ENCODE measurements at regions not wholly inside any gene's neighbourhood (a gene's known extent, or its start where the extent isn't known, plus 50 kb on each side); places are given as distances from the start of the nearest gene placed in this dataset.

DNA sequence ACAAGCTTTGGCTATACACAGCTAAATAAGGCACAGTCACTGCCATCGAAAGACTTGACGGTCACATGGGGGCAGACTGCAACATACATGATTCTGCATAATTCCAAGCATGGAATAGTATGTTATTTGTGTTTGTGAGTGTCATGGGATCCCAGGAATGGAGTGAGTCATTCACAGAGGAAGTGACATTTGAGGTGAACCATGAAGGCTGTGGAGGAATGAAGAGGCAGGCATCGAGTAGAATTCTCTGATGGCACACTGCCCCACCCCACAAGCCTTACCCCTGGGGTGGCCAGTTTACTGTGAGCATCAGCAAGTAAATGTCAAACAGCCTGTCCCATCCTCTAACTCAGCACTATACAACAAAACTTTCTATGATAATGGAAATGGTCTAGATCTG lies 619.7 kb downstream of the MID1IP1 start:
- no peak overlapping the region for H3K27ac ChIP-seq
- 75 to 88% (median 78%) methylated on average over 3 of the region's 3 CpGs for WGBS, 5 donors
- H3K36me3 ChIP-seq = no peaks in the 10 kb centered on the region
- no peaks in the 10 kb centered on the region for H3K9me3 ChIP-seq
- intact Hi-C loops (cut with DNase I; ENCODE audit: low total_unique reads) = no loop called here
- H3K27me3 ChIP-seq (replicated peaks in 1 of 7) = peaks cover 0 to 12% (median 0%) of the 10 kb centered on the region in 7 donors
- no peak for DNase-seq
- TF ChIP-seq POLR2AphosphoS5 (IDR thresholded peaks at IDR 0.05) (no peak), POLR2A (IDR thresholded peaks at IDR 0.05) (no peak)
- TF ChIP-seq, protein P1, sequence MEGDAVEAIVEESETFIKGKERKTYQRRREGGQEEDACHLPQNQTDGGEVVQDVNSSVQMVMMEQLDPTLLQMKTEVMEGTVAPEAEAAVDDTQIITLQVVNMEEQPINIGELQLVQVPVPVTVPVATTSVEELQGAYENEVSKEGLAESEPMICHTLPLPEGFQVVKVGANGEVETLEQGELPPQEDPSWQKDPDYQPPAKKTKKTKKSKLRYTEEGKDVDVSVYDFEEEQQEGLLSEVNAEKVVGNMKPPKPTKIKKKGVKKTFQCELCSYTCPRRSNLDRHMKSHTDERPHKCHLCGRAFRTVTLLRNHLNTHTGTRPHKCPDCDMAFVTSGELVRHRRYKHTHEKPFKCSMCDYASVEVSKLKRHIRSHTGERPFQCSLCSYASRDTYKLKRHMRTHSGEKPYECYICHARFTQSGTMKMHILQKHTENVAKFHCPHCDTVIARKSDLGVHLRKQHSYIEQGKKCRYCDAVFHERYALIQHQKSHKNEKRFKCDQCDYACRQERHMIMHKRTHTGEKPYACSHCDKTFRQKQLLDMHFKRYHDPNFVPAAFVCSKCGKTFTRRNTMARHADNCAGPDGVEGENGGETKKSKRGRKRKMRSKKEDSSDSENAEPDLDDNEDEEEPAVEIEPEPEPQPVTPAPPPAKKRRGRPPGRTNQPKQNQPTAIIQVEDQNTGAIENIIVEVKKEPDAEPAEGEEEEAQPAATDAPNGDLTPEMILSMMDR (IDR thresholded peaks at IDR 0.05 in 8 of 11, conservative IDR thresholded peaks at IDR 0.05 in 3 of 11) = no peak
- H3K4me1 ChIP-seq = peaks cover 0 to 12% (median 1%) of the 10 kb centered on the region in 6 donors
- no peak overlapping the region for H3K4me3 ChIP-seq

DNA sequence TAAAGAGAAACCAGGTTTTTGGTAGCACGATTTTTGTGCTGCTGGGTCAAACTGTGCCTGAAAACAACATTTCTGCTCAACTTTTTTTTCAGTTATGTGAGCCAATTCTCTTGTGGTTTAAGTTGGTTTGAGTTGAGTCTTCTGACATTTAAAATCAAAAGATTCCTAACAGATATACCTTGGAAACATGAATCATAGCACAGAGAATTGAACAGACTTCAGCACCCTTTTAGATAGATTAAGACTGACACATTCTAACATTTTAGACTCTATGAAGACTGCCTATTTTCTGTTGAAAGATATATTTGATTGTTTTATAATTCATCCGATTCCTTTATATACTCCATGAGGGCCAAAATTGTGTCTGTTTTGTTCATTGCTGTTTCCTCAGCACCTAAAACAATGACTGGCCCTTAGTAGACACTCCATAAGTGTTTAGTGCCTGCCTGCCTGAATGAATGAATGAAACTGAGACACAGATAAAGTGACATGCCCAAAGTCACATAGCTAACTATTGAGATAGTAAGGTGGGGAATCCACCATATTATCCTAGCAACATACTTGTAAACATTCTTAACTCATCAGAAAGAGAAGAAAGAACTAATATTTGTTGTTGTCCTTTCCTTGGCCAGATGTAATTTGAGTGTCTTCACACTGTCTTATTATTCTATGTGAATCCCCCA lies 624.0 kb downstream of the MID1IP1 start:
- Histone ChIP-seq H3K4me1 (peaks cover 0 to 2% (median 0%) of the 10 kb centered on the region in 6 donors), H3K36me3 (no peaks in the 10 kb centered on the region), H3K9me3 (no peaks in the 10 kb centered on the region), H3K27me3 (replicated peaks in 1 of 7) (peaks cover 0 to 9% (median 0%) of the 10 kb centered on the region in 7 donors), H3K4me3 (no peak overlapping the region), H3K27ac (no peak overlapping the region)
- intact Hi-C loops (cut with DNase I; ENCODE audit: low total_unique reads) = no loop called here
- no peak for TF ChIP-seq POLR2AphosphoS5 (IDR thresholded peaks at IDR 0.05)
- TF ChIP-seq POLR2A (IDR thresholded peaks at IDR 0.05) = no peak
- TF ChIP-seq, protein P1 (IDR thresholded peaks at IDR 0.05 in 8 of 11, conservative IDR thresholded peaks at IDR 0.05 in 3 of 11) = no peak
- WGBS, 5 donors = 78 to 94% (median 85%) methylated on average over 2 of the region's 2 CpGs
- DNase-seq = no peak

DNA sequence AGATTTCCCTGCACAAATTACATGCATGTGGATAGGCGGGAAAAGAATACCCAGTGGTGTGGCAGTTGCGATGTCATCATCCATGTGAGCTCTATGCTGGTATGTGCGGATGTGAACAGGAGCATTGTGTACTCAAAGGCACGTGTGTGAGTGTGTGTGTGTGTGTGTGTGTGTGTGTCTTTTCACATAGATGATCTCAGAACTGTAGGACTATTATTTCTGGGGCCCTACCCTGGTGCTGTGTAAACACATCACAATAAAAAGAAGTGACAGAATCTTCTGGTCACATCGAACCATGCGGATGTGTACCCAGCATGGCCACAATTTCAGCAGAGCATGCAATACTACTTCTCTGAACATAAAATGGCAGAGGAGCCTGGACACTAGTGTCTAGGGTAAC lies 624.8 kb downstream of the MID1IP1 start:
- WGBS, 5 donors = 85 to 100% (median 90%) methylated on average over 5 to 6 of the region's 6 CpGs
- H3K27ac ChIP-seq = no peak overlapping the region
- no peak for DNase-seq
- H3K27me3 ChIP-seq (replicated peaks in 1 of 7) = peaks cover 0 to 9% (median 0%) of the 10 kb centered on the region in 7 donors
- no peaks in the 10 kb centered on the region for H3K9me3 ChIP-seq
- no peaks in the 10 kb centered on the region for H3K4me1 ChIP-seq
- intact Hi-C loops (cut with DNase I; ENCODE audit: low total_unique reads) = no loop called here
- H3K4me3 ChIP-seq = no peak overlapping the region
- H3K36me3 ChIP-seq = no peaks in the 10 kb centered on the region
- TF ChIP-seq, protein P1 (IDR thresholded peaks at IDR 0.05 in 8 of 11, conservative IDR thresholded peaks at IDR 0.05 in 3 of 11) = no peak
- TF ChIP-seq POLR2AphosphoS5 (IDR thresholded peaks at IDR 0.05) (no peak), POLR2A (IDR thresholded peaks at IDR 0.05) (no peak)

DNA sequence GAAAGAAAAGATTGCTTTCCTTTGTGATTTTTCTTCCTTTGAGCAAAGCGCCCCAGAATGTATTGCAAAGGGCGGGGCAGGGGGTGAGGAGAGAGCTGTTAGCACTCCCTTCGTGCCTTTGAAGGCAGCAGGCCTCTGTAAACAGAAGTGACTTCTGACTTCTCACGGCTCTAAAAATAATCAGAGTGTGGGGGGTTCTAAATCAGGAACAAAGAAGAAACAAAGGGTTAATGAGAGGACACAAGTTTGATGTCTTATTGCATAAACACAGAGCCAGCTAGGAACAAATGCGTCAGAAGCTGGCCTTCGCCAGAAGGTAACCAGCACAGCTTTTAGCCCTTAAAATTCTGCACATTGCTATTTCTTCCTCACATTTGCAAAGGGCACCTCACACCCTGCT lies 626.2 kb downstream of the MID1IP1 start:
- no peak for TF ChIP-seq POLR2AphosphoS5 (IDR thresholded peaks at IDR 0.05)
- no peak for TF ChIP-seq POLR2A (IDR thresholded peaks at IDR 0.05)
- TF ChIP-seq, protein P1 (IDR thresholded peaks at IDR 0.05 in 8 of 11, conservative IDR thresholded peaks at IDR 0.05 in 3 of 11) = no peak
- Histone ChIP-seq H3K4me3 (no peak overlapping the region), H3K27me3 (replicated peaks in 1 of 7) (peaks cover 0 to 15% (median 0%) of the 10 kb centered on the region in 7 donors), H3K4me1 (no peaks in the 10 kb centered on the region), H3K27ac (no peak overlapping the region), H3K9me3 (no peaks in the 10 kb centered on the region), H3K36me3 (no peaks in the 10 kb centered on the region)
- no peak for DNase-seq
- 54 to 72% (median 68%) methylated on average over 6 of the region's 6 CpGs for WGBS, 5 donors
- intact Hi-C loops (cut with DNase I; ENCODE audit: low total_unique reads) = no loop called here

Measured in spleen (tissue), 11 donors.